Ishikawa (cell line): ENCODE measurements at regions not wholly inside any gene's neighbourhood (a gene's known extent, or its start where the extent isn't known, plus 50 kb on each side); places are given as distances from the start of the nearest gene placed in this dataset.

ENCODE experiments used
- CEBPB ChIP-seq: IDR thresholded peaks from 2 replicates; pipeline ENCODE4 v1.6.1; 2012
- CREB1 ChIP-seq: IDR thresholded peaks from 2 replicates; pipeline ENCODE4 v1.6.1; 2012; ENCODE audit warnings: low read depth
- EGR1 ChIP-seq: IDR thresholded peaks from 2 replicates; pipeline ENCODE4 v1.6.1; 2012
- EP300 ChIP-seq: IDR thresholded peaks from 2 replicates; pipeline ENCODE4 v1.6.1; 2012; ENCODE audit warnings: borderline replicate concordance
- FOXM1 ChIP-seq: IDR thresholded peaks from 2 replicates; pipeline ENCODE4 v1.6.1; 2012; ENCODE audit warnings: low read depth, borderline replicate concordance
- NFIC ChIP-seq: IDR thresholded peaks from 2 replicates; pipeline ENCODE4 v1.6.1; 2012
- RAD21 ChIP-seq: IDR thresholded peaks from 2 replicates; pipeline ENCODE4 v1.6.1; 2012; ENCODE audit warnings: low read depth
- TAF1 ChIP-seq: IDR thresholded peaks from 2 replicates; pipeline ENCODE4 v1.6.1; 2012; ENCODE audit warnings: low read depth, mild to moderate bottlenecking
- TCF12 ChIP-seq: IDR thresholded peaks from 2 replicates; pipeline ENCODE4 v1.6.1; 2012; ENCODE audit warnings: low read depth
- TEAD4 ChIP-seq: IDR thresholded peaks from 2 replicates; pipeline ENCODE4 v1.6.1; 2012
- YY1 ChIP-seq: IDR thresholded peaks from 2 replicates; pipeline ENCODE4 v1.6.1; 2012; ENCODE audit warnings: low read depth
- TF ChIP-seq, protein P1 (sequence below): IDR thresholded peaks from 2 replicates; pipeline ENCODE4 v1.6.1; 2012
- TF ChIP-seq, protein P2 (sequence below): IDR thresholded peaks from 2 replicates; pipeline ENCODE4 v1.6.1; 2012
- TF ChIP-seq, protein P3 (sequence below): IDR thresholded peaks from 2 replicates; pipeline ENCODE4 v1.6.1; 2012; ENCODE audit warnings: low read depth, mild to moderate bottlenecking

DNA sequence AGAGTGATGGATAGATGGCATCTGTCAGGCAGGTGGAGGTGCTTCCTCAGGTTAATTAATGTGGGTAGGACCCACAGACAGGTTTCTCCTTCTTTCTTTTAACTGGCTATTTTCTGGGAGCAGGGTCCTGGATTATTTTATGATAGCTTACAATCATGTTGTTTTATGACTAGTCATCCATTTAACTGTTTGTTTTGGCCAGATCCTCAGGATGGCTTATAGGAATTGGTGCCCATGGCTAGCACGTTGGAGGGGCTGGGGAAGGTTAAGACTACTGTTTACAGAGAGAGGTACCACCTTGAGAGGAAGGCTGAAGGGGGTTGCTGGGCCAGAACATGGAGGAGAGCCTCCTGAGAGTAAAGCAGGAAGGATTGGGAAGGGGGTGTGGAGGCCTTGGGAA is 78.0 kb upstream of the MGAT5 start:
- TF ChIP-seq TCF12 (no peak), EP300 (no peak), TAF1 (no peak), RAD21 (no peak), YY1 (no peak), TEAD4 (no peak), CREB1 (no peak), CEBPB (no peak), EGR1 (no peak), FOXM1 (no peak), NFIC (no peak)
- TF ChIP-seq, protein P1, sequence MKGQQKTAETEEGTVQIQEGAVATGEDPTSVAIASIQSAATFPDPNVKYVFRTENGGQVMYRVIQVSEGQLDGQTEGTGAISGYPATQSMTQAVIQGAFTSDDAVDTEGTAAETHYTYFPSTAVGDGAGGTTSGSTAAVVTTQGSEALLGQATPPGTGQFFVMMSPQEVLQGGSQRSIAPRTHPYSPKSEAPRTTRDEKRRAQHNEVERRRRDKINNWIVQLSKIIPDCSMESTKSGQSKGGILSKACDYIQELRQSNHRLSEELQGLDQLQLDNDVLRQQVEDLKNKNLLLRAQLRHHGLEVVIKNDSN, result no peak
- TF ChIP-seq, protein P2, sequence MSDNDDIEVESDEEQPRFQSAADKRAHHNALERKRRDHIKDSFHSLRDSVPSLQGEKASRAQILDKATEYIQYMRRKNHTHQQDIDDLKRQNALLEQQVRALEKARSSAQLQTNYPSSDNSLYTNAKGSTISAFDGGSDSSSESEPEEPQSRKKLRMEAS, result no peak
- TF ChIP-seq, protein P3, sequence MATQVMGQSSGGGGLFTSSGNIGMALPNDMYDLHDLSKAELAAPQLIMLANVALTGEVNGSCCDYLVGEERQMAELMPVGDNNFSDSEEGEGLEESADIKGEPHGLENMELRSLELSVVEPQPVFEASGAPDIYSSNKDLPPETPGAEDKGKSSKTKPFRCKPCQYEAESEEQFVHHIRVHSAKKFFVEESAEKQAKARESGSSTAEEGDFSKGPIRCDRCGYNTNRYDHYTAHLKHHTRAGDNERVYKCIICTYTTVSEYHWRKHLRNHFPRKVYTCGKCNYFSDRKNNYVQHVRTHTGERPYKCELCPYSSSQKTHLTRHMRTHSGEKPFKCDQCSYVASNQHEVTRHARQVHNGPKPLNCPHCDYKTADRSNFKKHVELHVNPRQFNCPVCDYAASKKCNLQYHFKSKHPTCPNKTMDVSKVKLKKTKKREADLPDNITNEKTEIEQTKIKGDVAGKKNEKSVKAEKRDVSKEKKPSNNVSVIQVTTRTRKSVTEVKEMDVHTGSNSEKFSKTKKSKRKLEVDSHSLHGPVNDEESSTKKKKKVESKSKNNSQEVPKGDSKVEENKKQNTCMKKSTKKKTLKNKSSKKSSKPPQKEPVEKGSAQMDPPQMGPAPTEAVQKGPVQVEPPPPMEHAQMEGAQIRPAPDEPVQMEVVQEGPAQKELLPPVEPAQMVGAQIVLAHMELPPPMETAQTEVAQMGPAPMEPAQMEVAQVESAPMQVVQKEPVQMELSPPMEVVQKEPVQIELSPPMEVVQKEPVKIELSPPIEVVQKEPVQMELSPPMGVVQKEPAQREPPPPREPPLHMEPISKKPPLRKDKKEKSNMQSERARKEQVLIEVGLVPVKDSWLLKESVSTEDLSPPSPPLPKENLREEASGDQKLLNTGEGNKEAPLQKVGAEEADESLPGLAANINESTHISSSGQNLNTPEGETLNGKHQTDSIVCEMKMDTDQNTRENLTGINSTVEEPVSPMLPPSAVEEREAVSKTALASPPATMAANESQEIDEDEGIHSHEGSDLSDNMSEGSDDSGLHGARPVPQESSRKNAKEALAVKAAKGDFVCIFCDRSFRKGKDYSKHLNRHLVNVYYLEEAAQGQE, result no peak
